ENCODE measurements at regions not wholly inside any gene's neighbourhood (a gene's known extent, or its start where the extent isn't known, plus 50 kb on each side); places are given as distances from the start of the nearest gene placed in this dataset.

DNA sequence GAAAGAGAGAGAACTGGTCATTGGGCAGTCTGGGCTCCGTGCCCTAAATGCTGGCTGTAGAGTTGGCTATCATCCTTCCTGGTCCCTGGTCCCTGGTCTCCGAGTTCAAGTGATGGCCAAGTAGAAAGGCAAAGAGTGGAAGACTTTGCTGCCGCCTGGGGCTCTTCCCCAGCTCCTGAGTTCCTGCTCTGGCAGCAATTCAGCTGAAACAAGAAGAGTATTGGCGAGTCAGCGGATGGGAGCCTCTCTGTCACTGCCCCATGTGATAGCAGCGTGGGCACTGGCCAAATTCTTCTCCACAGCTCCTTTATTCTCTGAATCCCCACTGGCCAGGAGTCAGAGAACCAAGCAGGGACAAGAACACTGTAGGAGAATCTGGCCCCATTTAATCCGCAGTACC is 351.0 kb upstream of the POU3F3 start:
- Histone ChIP-seq H3K9me3 (ENCODE audit: control insufficient read depth in 2 of 2, insufficient read depth in 1 of 2, low read depth in 1 of 2, low read length in 1 of 2) (no peaks in the 10 kb centered on the region), H3K4me1 (ENCODE audit: control insufficient read depth in 2 of 2, insufficient read depth in 2 of 2, low read length in 1 of 2) (no peaks in the 10 kb centered on the region), H3K27me3 (ENCODE audit: control insufficient read depth in 1 of 2, insufficient read depth in 2 of 2, low read length in 2 of 2) (no peaks in the 10 kb centered on the region), H3K36me3 (ENCODE audit: control insufficient read depth in 2 of 2, insufficient read depth in 2 of 2, low read length in 1 of 2) (no peaks in the 10 kb centered on the region), H3K27ac (ENCODE audit: low read depth in 2 of 2, low read length in 1 of 2) (no peak overlapping the region), H3K4me3 (ENCODE audit: low read depth in 1 of 2, low read length in 2 of 2) (no peak overlapping the region)
- WGBS, 2 donors, result 51 to 59% methylated on average over 7 of the region's 7 CpGs

GRCh38 chr2:104504331-104505073 is 349.4 kb upstream of the POU3F3 start:
- 26% methylated on average over 8 of the region's 8 CpGs for WGBS, 2 donors
- Histone ChIP-seq H3K27me3 (ENCODE audit: control insufficient read depth in 1 of 2, insufficient read depth in 2 of 2, low read length in 2 of 2) (no peaks in the 10 kb centered on the region), H3K27ac (ENCODE audit: low read depth in 2 of 2, low read length in 1 of 2) (no peak overlapping the region)

GRCh38 chr2:104518256-104518655 is 335.7 kb upstream of the POU3F3 start:
- no peaks in the 10 kb centered on the region for H3K4me1 ChIP-seq (ENCODE audit: control insufficient read depth in 2 of 2, insufficient read depth in 2 of 2, low read length in 1 of 2)
- no peaks in the 10 kb centered on the region for H3K27me3 ChIP-seq (ENCODE audit: control insufficient read depth in 1 of 2, insufficient read depth in 2 of 2, low read length in 2 of 2)
- H3K9me3 ChIP-seq (ENCODE audit: control insufficient read depth in 2 of 2, insufficient read depth in 1 of 2, low read depth in 1 of 2, low read length in 1 of 2), result peaks cover 0 to 7% of the 10 kb centered on the region in 2 donors
- 79 to 84% methylated on average over 6 of the region's 6 CpGs for WGBS, 2 donors
- no peak overlapping the region for H3K27ac ChIP-seq (ENCODE audit: low read depth in 2 of 2, low read length in 1 of 2)
- H3K36me3 ChIP-seq (ENCODE audit: control insufficient read depth in 2 of 2, insufficient read depth in 2 of 2, low read length in 1 of 2), result no peaks in the 10 kb centered on the region
- no peak overlapping the region for H3K4me3 ChIP-seq (ENCODE audit: low read depth in 1 of 2, low read length in 2 of 2)

More at GRCh38 chr2:104504331-104505073, 349.4 kb upstream of the POU3F3 start:
- H3K4me1 ChIP-seq (ENCODE audit: control insufficient read depth in 2 of 2, insufficient read depth in 2 of 2, low read length in 1 of 2), result no peaks in the 10 kb centered on the region
- H3K4me3 ChIP-seq (ENCODE audit: low read depth in 1 of 2, low read length in 2 of 2), result no peak overlapping the region
- no peaks in the 10 kb centered on the region for H3K36me3 ChIP-seq (ENCODE audit: control insufficient read depth in 2 of 2, insufficient read depth in 2 of 2, low read length in 1 of 2)
- peaks cover under 1 to 4% of the 10 kb centered on the region in 2 donors for H3K9me3 ChIP-seq (ENCODE audit: control insufficient read depth in 2 of 2, insufficient read depth in 1 of 2, low read depth in 1 of 2, low read length in 1 of 2)

DNA sequence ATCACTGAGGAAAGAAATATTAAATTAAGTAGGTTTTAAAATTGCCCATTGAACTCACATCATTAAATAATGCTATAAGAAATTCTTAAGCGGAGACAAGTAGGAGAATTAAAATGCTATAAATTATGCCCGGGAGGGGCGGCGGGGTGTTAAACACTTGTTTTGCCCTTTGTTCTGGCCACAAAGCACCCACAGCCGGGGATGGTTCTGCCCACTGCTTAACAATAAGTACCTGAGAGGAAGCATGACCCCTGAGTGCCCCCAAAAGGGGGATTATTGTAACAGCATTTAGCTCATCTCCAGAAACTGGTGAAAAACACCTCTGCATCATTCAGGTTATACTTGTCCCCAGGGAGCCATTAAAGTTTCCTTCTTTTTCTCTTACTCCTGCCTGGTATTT is 332.7 kb upstream of the POU3F3 start:
- Histone ChIP-seq H3K27me3 (ENCODE audit: control insufficient read depth in 1 of 2, insufficient read depth in 2 of 2, low read length in 2 of 2) (no peaks in the 10 kb centered on the region), H3K4me1 (ENCODE audit: control insufficient read depth in 2 of 2, insufficient read depth in 2 of 2, low read length in 1 of 2) (no peaks in the 10 kb centered on the region), H3K27ac (ENCODE audit: low read depth in 2 of 2, low read length in 1 of 2) (no peak overlapping the region), H3K36me3 (ENCODE audit: control insufficient read depth in 2 of 2, insufficient read depth in 2 of 2, low read length in 1 of 2) (no peaks in the 10 kb centered on the region), H3K4me3 (ENCODE audit: low read depth in 1 of 2, low read length in 2 of 2) (no peak overlapping the region), H3K9me3 (ENCODE audit: control insufficient read depth in 2 of 2, insufficient read depth in 1 of 2, low read depth in 1 of 2, low read length in 1 of 2) (peaks cover 0 to 7% of the 10 kb centered on the region in 2 donors)
- WGBS, 2 donors, result 41 to 44% methylated on average over 5 of the region's 5 CpGs

GRCh38 chr2:104523921-104524320 is 330.0 kb upstream of the POU3F3 start:
- Histone ChIP-seq H3K36me3 (ENCODE audit: control insufficient read depth in 2 of 2, insufficient read depth in 2 of 2, low read length in 1 of 2) (no peaks in the 10 kb centered on the region), H3K27ac (ENCODE audit: low read depth in 2 of 2, low read length in 1 of 2) (no peak overlapping the region), H3K4me3 (ENCODE audit: low read depth in 1 of 2, low read length in 2 of 2) (no peak overlapping the region), H3K27me3 (ENCODE audit: control insufficient read depth in 1 of 2, insufficient read depth in 2 of 2, low read length in 2 of 2) (no peaks in the 10 kb centered on the region), H3K9me3 (ENCODE audit: control insufficient read depth in 2 of 2, insufficient read depth in 1 of 2, low read depth in 1 of 2, low read length in 1 of 2) (peaks cover 0 to 4% of the 10 kb centered on the region in 2 donors), H3K4me1 (ENCODE audit: control insufficient read depth in 2 of 2, insufficient read depth in 2 of 2, low read length in 1 of 2) (no peaks in the 10 kb centered on the region)
- 81 to 84% methylated on average over 2 of the region's 2 CpGs for WGBS, 2 donors

- H3K4me1 ChIP-seq (ENCODE audit: control insufficient read depth in 2 of 2, insufficient read depth in 2 of 2, low read length in 1 of 2), result no peaks in the 10 kb centered on the region
- no peaks in the 10 kb centered on the region for H3K36me3 ChIP-seq (ENCODE audit: control insufficient read depth in 2 of 2, insufficient read depth in 2 of 2, low read length in 1 of 2)
- no peak overlapping the region for H3K27ac ChIP-seq (ENCODE audit: low read depth in 2 of 2, low read length in 1 of 2)
- no peaks in the 10 kb centered on the region for H3K27me3 ChIP-seq (ENCODE audit: control insufficient read depth in 1 of 2, insufficient read depth in 2 of 2, low read length in 2 of 2)
- 58 to 62% methylated on average over 8 of the region's 8 CpGs for WGBS, 2 donors
- no peaks in the 10 kb centered on the region for H3K9me3 ChIP-seq (ENCODE audit: control insufficient read depth in 2 of 2, insufficient read depth in 1 of 2, low read depth in 1 of 2, low read length in 1 of 2)
- H3K4me3 ChIP-seq (ENCODE audit: low read depth in 1 of 2, low read length in 2 of 2), result no peak overlapping the region
Observed at GRCh38 chr2:104528101-104528500, 325.8 kb upstream of the POU3F3 start.

- Histone ChIP-seq H3K36me3 (ENCODE audit: control insufficient read depth in 2 of 2, insufficient read depth in 2 of 2, low read length in 1 of 2) (no peaks in the 10 kb centered on the region), H3K27me3 (ENCODE audit: control insufficient read depth in 1 of 2, insufficient read depth in 2 of 2, low read length in 2 of 2) (no peaks in the 10 kb centered on the region), H3K27ac (ENCODE audit: low read depth in 2 of 2, low read length in 1 of 2) (no peak overlapping the region), H3K9me3 (ENCODE audit: control insufficient read depth in 2 of 2, insufficient read depth in 1 of 2, low read depth in 1 of 2, low read length in 1 of 2) (no peaks in the 10 kb centered on the region), H3K4me1 (ENCODE audit: control insufficient read depth in 2 of 2, insufficient read depth in 2 of 2, low read length in 1 of 2) (no peaks in the 10 kb centered on the region), H3K4me3 (ENCODE audit: low read depth in 1 of 2, low read length in 2 of 2) (no peak overlapping the region)
- WGBS, 2 donors, result 82 to 84% methylated on average over 10 of the region's 10 CpGs
Observed at GRCh38 chr2:104531122-104531521, 322.8 kb upstream of the POU3F3 start.

DNA sequence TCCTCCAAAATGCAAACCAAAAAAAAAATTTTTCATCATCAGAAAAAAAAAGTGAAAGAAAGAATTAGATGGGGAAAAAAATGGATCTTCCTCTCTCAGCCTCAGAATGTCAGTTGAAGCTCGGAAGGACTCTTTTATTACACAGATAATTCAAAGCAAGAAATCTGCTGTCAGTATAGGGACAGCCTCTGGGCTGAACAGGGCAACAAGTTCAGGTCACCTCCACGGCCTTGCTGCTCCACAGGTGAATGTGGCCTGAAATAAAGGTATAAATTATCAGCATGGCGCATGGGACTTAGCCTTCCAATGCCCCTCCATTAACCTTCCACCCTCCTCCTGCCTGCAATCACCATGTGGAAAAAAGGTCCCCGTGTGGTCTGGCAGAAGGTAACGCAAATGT is 316.8 kb upstream of the POU3F3 start:
- Histone ChIP-seq H3K9me3 (ENCODE audit: control insufficient read depth in 2 of 2, insufficient read depth in 1 of 2, low read depth in 1 of 2, low read length in 1 of 2) (peaks cover 4% of the 10 kb centered on the region in 2 donors), H3K36me3 (ENCODE audit: control insufficient read depth in 2 of 2, insufficient read depth in 2 of 2, low read length in 1 of 2) (no peaks in the 10 kb centered on the region), H3K4me3 (ENCODE audit: low read depth in 1 of 2, low read length in 2 of 2) (no peak overlapping the region), H3K4me1 (ENCODE audit: control insufficient read depth in 2 of 2, insufficient read depth in 2 of 2, low read length in 1 of 2) (no peaks in the 10 kb centered on the region), H3K27ac (ENCODE audit: low read depth in 2 of 2, low read length in 1 of 2) (no peak overlapping the region), H3K27me3 (ENCODE audit: control insufficient read depth in 1 of 2, insufficient read depth in 2 of 2, low read length in 2 of 2) (no peaks in the 10 kb centered on the region)
- 70 to 71% methylated on average over 5 of the region's 5 CpGs for WGBS, 2 donors

DNA sequence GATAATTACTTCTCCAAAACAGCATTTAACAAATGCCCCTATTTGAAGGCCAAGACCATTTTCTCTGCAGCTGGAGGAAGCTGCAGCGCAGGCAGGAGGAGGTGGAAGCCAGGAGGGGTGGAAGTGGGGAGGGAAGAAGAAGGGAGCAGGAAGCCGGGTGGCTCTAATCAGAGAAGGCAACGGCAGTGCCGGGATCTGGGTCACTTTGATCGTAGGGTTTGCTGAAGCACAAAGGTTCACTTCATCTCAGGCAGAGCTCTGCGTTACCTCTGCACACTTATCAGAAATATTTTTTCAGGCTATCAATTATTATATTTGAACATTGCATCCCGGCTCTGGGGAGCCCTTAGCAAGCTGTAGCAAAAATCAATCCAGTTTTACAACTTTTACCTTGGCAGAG is 315.8 kb upstream of the POU3F3 start:
- no peaks in the 10 kb centered on the region for H3K4me1 ChIP-seq (ENCODE audit: control insufficient read depth in 2 of 2, insufficient read depth in 2 of 2, low read length in 1 of 2)

GRCh38 chr2:104539649-104540048 is 314.3 kb upstream of the POU3F3 start:
- H3K27ac ChIP-seq (ENCODE audit: low read depth in 2 of 2, low read length in 1 of 2), result no peak overlapping the region
- H3K9me3 ChIP-seq (ENCODE audit: control insufficient read depth in 2 of 2, insufficient read depth in 1 of 2, low read depth in 1 of 2, low read length in 1 of 2), result peaks cover 4% of the 10 kb centered on the region in 2 donors
- no peaks in the 10 kb centered on the region for H3K36me3 ChIP-seq (ENCODE audit: control insufficient read depth in 2 of 2, insufficient read depth in 2 of 2, low read length in 1 of 2)
- no peak overlapping the region for H3K4me3 ChIP-seq (ENCODE audit: low read depth in 1 of 2, low read length in 2 of 2)
- H3K27me3 ChIP-seq (ENCODE audit: control insufficient read depth in 1 of 2, insufficient read depth in 2 of 2, low read length in 2 of 2), result no peaks in the 10 kb centered on the region
- H3K4me1 ChIP-seq (ENCODE audit: control insufficient read depth in 2 of 2, insufficient read depth in 2 of 2, low read length in 1 of 2), result no peaks in the 10 kb centered on the region
- WGBS, 2 donors, result 64 to 70% methylated on average over 4 of the region's 4 CpGs

More for the DNA sequence above, 315.8 kb upstream of the POU3F3 start:
- Histone ChIP-seq H3K27ac (ENCODE audit: low read depth in 2 of 2, low read length in 1 of 2) (no peak overlapping the region), H3K27me3 (ENCODE audit: control insufficient read depth in 1 of 2, insufficient read depth in 2 of 2, low read length in 2 of 2) (no peaks in the 10 kb centered on the region), H3K4me3 (ENCODE audit: low read depth in 1 of 2, low read length in 2 of 2) (no peak overlapping the region), H3K36me3 (ENCODE audit: control insufficient read depth in 2 of 2, insufficient read depth in 2 of 2, low read length in 1 of 2) (no peaks in the 10 kb centered on the region), H3K9me3 (ENCODE audit: control insufficient read depth in 2 of 2, insufficient read depth in 1 of 2, low read depth in 1 of 2, low read length in 1 of 2) (peaks cover 4% of the 10 kb centered on the region in 2 donors)
- 33 to 39% methylated on average over 7 of the region's 7 CpGs for WGBS, 2 donors
